Osteoblast (primary cell): ENCODE measurements at regions not wholly inside any gene's neighbourhood (a gene's known extent, or its start where the extent isn't known, plus 50 kb on each side); places are given as distances from the start of the nearest gene placed in this dataset.

Experiments used
- DNase-seq: peaks from one replicate; pipeline ENCODE4 v3.0.0; 2011; ENCODE audit warnings: low spot score, mixed read lengths; ENCODE audit not compliant: insufficient read length; ENCODE audit errors: missing footprints
- H2AFZ ChIP-seq: 2 replicates; pipeline ENCODE4 v1.6.0; 2011; ENCODE audit warnings: mild to moderate bottlenecking, low read length
- H3K27ac ChIP-seq: 2 replicates; pipeline ENCODE4 v1.5.1; 2011; ENCODE audit warnings: mild to moderate bottlenecking, low read depth, low read length, moderate library complexity
- H3K27me3 ChIP-seq: 2 replicates; pipeline ENCODE4 v1.6.0; 2012; ENCODE audit warnings: mild to moderate bottlenecking, control low read depth, inconsistent platforms, low read length, moderate library complexity; ENCODE audit not compliant: insufficient read depth
- H3K36me3 ChIP-seq: 2 replicates; pipeline ENCODE4 v1.5.1; 2011; ENCODE audit warnings: mild to moderate bottlenecking, low read length, control low read depth, moderate library complexity; ENCODE audit not compliant: insufficient read depth
- H3K4me1 ChIP-seq: 2 replicates; pipeline ENCODE4 v1.5.1; 2011; ENCODE audit warnings: mild to moderate bottlenecking, low read length, control low read depth, moderate library complexity; ENCODE audit not compliant: insufficient read depth
- H3K4me2 ChIP-seq: 2 replicates; pipeline ENCODE4 v1.6.0; 2011; ENCODE audit warnings: mild to moderate bottlenecking, low read length; ENCODE audit not compliant: insufficient read depth
- H3K4me3 ChIP-seq: fragments of 200-600 bp; sonication (generic); 3 replicates; pipeline ENCODE4 v1.5.1; 2012; ENCODE audit warnings: mild to moderate bottlenecking, low read length, inconsistent platforms; ENCODE audit not compliant: insufficient read depth
- H3K79me2 ChIP-seq: 2 replicates; pipeline ENCODE4 v1.6.0; 2012; ENCODE audit warnings: mild to moderate bottlenecking, low read length, control low read depth, inconsistent platforms; ENCODE audit not compliant: insufficient read depth
- H3K9me3 ChIP-seq: 2 replicates; pipeline ENCODE4 v1.5.1; 2011; ENCODE audit warnings: low read depth, low read length, control low read depth
- H4K20me1 ChIP-seq: 2 replicates; pipeline ENCODE4 v1.6.0; 2012; ENCODE audit warnings: mild to moderate bottlenecking, low read length, control low read depth; ENCODE audit not compliant: insufficient read depth
- TF ChIP-seq, protein P1 (sequence below): IDR thresholded peaks from 2 replicates; pipeline ENCODE4 v1.5.1; 2011; ENCODE audit warnings: mild to moderate bottlenecking, low read depth, low read length, moderate library complexity; ENCODE audit errors: extremely low read depth

DNA sequence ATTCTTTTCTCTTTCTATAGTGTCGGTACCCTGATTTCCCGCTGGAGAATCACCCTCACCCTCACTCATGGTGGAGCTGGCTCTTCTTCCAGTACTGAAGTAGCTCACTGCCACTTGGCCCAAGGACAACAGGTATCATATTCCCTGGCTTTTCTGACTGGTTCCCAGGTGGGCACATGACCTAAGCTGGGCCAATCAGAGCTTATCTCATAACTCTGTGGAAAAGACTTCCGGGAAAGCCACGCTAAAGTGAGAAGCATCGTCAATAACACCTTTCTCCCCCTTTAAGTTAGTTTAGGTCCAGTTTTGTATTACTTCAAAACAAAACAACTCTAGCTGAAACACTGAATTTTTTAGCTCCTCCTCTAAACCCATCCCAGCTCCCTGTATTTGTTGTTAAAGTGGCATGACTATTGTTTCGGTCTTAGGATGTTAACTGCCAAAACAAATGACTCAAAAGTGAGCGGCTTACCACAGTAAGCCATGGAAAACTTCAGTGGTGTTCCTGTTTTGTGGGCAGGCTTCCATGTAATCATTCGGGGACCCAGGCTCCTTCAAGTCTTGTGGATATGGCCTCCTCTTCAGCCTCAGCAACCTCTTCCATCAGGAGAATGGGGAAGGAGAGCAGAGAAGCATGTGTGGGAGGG is 137.4 kb upstream of the DLX2 start:
- Histone ChIP-seq H3K27me3 (peaks cover 23% of the 10 kb centered on the region), H3K36me3 (no peaks in the 10 kb centered on the region), H3K79me2 (no peaks in the 10 kb centered on the region), H3K4me1 (peaks cover 6% of the 10 kb centered on the region), H3K9me3 (no peaks in the 10 kb centered on the region), H3K27ac (no peak overlapping the region), H4K20me1 (no peaks in the 10 kb centered on the region), H3K4me3 (no peak overlapping the region), H3K4me2 (no peak overlapping the region), H2AFZ (peak overlapping the region; percentile 62)
- TF ChIP-seq, protein P1, sequence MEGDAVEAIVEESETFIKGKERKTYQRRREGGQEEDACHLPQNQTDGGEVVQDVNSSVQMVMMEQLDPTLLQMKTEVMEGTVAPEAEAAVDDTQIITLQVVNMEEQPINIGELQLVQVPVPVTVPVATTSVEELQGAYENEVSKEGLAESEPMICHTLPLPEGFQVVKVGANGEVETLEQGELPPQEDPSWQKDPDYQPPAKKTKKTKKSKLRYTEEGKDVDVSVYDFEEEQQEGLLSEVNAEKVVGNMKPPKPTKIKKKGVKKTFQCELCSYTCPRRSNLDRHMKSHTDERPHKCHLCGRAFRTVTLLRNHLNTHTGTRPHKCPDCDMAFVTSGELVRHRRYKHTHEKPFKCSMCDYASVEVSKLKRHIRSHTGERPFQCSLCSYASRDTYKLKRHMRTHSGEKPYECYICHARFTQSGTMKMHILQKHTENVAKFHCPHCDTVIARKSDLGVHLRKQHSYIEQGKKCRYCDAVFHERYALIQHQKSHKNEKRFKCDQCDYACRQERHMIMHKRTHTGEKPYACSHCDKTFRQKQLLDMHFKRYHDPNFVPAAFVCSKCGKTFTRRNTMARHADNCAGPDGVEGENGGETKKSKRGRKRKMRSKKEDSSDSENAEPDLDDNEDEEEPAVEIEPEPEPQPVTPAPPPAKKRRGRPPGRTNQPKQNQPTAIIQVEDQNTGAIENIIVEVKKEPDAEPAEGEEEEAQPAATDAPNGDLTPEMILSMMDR: no peak
- no peak for DNase-seq

DNA sequence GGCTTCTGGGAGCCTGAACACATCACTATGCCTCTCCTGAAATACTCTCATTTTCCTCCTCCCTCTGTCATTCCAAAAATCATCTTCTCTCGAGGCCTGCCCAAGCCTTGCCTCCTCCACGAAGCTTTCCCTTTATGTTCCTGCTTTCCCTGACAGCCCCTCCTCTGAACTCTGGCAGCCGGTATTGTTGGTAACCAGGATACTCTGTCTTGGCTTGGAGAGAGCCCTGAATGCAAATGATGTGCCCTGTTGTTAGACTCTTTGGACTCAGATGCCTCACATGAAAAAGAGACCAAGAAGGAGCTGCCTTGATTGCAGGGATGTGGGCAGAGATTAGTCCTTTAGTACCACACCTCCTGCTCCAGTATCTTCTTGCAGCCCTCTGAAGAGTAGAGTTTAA is 138.5 kb upstream of the DLX2 start:
- Histone ChIP-seq H3K27ac (no peak overlapping the region), H2AFZ (no peak overlapping the region), H4K20me1 (no peaks in the 10 kb centered on the region), H3K4me1 (no peaks in the 10 kb centered on the region), H3K36me3 (no peaks in the 10 kb centered on the region), H3K4me3 (no peak overlapping the region), H3K79me2 (no peaks in the 10 kb centered on the region), H3K4me2 (no peak overlapping the region), H3K9me3 (no peaks in the 10 kb centered on the region), H3K27me3 (peaks cover 12% of the 10 kb centered on the region)
- no peak for DNase-seq
- TF ChIP-seq, protein P1: no peak

DNA sequence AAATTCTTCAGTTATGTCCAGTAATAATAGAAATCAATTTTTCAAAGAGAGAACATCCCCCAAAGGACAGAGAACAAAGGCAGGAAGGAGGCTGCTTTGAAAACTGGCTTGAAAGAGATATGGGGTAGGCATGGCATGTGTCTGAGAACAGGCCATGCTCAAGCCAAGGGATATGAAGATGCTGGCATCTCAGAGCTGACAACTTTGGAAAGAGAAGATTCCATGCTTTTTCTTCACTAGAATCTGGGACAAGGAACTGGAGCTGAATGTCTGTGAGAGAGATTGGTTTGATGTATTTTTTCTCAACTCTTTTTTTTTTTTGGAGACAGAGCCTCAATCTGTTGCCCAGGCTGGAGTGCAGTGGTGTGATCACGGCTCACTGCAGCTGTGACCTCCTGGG is 139.8 kb upstream of the DLX2 start:
- Histone ChIP-seq H3K36me3 (no peaks in the 10 kb centered on the region), H3K4me2 (no peak overlapping the region), H2AFZ (no peak overlapping the region), H3K27ac (no peak overlapping the region), H3K27me3 (peaks cover under 1% of the 10 kb centered on the region), H3K9me3 (no peaks in the 10 kb centered on the region), H4K20me1 (no peaks in the 10 kb centered on the region), H3K79me2 (no peaks in the 10 kb centered on the region), H3K4me3 (no peak overlapping the region), H3K4me1 (no peaks in the 10 kb centered on the region)
- no peak for DNase-seq
- TF ChIP-seq, protein P1: no peak

DNA sequence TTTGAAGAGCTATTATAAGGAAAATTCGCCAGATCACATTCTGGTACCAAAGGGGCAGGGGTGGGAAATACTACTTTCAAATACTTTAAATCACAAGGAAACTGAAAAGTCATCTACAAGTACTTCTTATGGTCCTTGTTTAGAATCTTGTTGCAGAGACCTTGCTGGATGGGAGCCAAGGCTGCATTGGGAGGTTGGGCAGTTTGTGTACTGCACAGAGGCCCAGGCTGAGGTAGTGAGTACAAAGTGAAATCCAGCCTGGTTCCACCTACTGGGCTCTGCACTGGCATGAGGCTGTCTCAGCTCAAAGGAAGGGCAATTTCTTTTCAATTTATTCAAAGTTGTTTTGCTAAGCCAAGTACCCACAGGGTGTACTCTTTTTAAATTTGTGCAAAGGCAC is 140.3 kb upstream of the DLX2 start:
- H2AFZ ChIP-seq: no peak overlapping the region
- no peaks in the 10 kb centered on the region for H4K20me1 ChIP-seq
- DNase-seq: no peak
- H3K27ac ChIP-seq: no peak overlapping the region
- H3K27me3 ChIP-seq: no peaks in the 10 kb centered on the region
- H3K4me2 ChIP-seq: no peak overlapping the region
- no peaks in the 10 kb centered on the region for H3K36me3 ChIP-seq
- H3K9me3 ChIP-seq: no peaks in the 10 kb centered on the region
- H3K4me3 ChIP-seq: no peak overlapping the region
- no peaks in the 10 kb centered on the region for H3K4me1 ChIP-seq
- H3K79me2 ChIP-seq: no peaks in the 10 kb centered on the region
- TF ChIP-seq, protein P1: no peak
